WERI-Rb-1 (cell line): ENCODE measurements at regions not wholly inside any gene's neighbourhood (a gene's known extent, or its start where the extent isn't known, plus 50 kb on each side); places are given as distances from the start of the nearest gene placed in this dataset.
"Not testable (repeated sequence)": the region's sequence is repeated elsewhere in the genome, so short reads cannot be mapped to it uniquely, and the experiment has no call there.

Experiments
- DNase-seq: peaks from one replicate; pipeline ENCODE4 v3.0.0-alpha.2; 2020
- H3K27ac ChIP-seq: fragments of 250-450 bp; sonication (Bioruptor Pico); 2 replicates; pipeline ENCODE4 v1.5.1; 2020; ENCODE audit warnings: mild to moderate bottlenecking, moderate library complexity
- H3K27me3 ChIP-seq: fragments of 250-450 bp; sonication (Bioruptor Pico); 2 replicates; pipeline ENCODE4 v1.5.1; 2021; ENCODE audit warnings: mild to moderate bottlenecking, low read depth, moderate library complexity; ENCODE audit not compliant: insufficient read depth, severe bottlenecking
- H3K36me3 ChIP-seq: fragments of 250-450 bp; sonication (Bioruptor Pico); 2 replicates; pipeline ENCODE4 v1.5.1; 2020; ENCODE audit warnings: mild to moderate bottlenecking, moderate library complexity
- H3K4me3 ChIP-seq: 2 replicates; pipeline ENCODE4 v1.5.1; 2011; ENCODE audit warnings: low read depth, mild to moderate bottlenecking, control low read depth, low read length
- H3K9me3 ChIP-seq: fragments of 250-450 bp; sonication (Bioruptor Pico); 2 replicates; pipeline ENCODE4 v1.5.1; 2021; ENCODE audit warnings: mild to moderate bottlenecking, moderate library complexity; ENCODE audit not compliant: severe bottlenecking
- TF ChIP-seq, protein P1 (sequence below): IDR thresholded peaks from 2 replicates; pipeline ENCODE4 v1.5.1; 2011; ENCODE audit warnings: low read depth, mild to moderate bottlenecking, control low read depth, inconsistent platforms, low read length

GRCh38 chrX:27136325-27136724 is 326.8 kb downstream of the PPP4R3C start:
- DNase-seq = no peak
- no peaks in the 10 kb centered on the region for H3K9me3 ChIP-seq
- no peaks in the 10 kb centered on the region for H3K36me3 ChIP-seq
- H3K27ac ChIP-seq = no peak overlapping the region
- no peak overlapping the region for H3K4me3 ChIP-seq
- H3K27me3 ChIP-seq = no peaks in the 10 kb centered on the region
- TF ChIP-seq, protein P1, sequence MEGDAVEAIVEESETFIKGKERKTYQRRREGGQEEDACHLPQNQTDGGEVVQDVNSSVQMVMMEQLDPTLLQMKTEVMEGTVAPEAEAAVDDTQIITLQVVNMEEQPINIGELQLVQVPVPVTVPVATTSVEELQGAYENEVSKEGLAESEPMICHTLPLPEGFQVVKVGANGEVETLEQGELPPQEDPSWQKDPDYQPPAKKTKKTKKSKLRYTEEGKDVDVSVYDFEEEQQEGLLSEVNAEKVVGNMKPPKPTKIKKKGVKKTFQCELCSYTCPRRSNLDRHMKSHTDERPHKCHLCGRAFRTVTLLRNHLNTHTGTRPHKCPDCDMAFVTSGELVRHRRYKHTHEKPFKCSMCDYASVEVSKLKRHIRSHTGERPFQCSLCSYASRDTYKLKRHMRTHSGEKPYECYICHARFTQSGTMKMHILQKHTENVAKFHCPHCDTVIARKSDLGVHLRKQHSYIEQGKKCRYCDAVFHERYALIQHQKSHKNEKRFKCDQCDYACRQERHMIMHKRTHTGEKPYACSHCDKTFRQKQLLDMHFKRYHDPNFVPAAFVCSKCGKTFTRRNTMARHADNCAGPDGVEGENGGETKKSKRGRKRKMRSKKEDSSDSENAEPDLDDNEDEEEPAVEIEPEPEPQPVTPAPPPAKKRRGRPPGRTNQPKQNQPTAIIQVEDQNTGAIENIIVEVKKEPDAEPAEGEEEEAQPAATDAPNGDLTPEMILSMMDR = no peak

GRCh38 chrX:27132862-27133261 is 330.3 kb downstream of the PPP4R3C start:
- no peak for DNase-seq
- no peaks in the 10 kb centered on the region for H3K27me3 ChIP-seq
- H3K4me3 ChIP-seq = no peak overlapping the region
- H3K9me3 ChIP-seq = peaks cover 5% of the 10 kb centered on the region
- no peak overlapping the region for H3K27ac ChIP-seq
- H3K36me3 ChIP-seq = no peaks in the 10 kb centered on the region
- TF ChIP-seq, protein P1 = no peak

DNA sequence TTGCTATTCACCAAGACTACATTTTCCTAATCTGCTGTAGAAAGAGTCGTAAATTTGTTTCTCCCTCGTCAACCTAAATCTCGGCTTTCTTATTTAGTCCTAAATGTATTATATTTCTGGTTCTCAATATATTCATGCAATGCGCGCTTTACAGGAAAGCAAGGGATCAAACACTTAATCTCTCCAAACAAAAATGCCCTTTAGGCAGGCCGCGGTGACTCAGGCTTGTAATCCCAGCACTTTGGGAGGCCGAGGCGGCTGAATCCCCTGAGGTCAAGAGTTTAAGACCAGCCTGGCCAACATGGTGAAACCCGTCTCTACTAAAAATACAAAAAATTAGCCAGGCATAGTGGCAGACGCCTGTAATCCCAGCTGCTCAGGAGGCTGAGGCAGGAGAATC is 376.0 kb downstream of the PPP4R3C start:
- DNase-seq = peak; percentile 73
- H3K4me3 ChIP-seq, H3K9me3 ChIP-seq, H3K27me3 ChIP-seq, H3K36me3 ChIP-seq: not testable (repeated sequence)
- H3K27ac ChIP-seq = peak overlapping the region; percentile 33; the same call in 1 of the 2 replicates

GRCh38 chrX:27086237-27086636 is 376.9 kb downstream of the PPP4R3C start:
- H3K27me3 ChIP-seq = no peaks in the 10 kb centered on the region
- no peak for DNase-seq
- TF ChIP-seq, protein P1 = no peak

DNA sequence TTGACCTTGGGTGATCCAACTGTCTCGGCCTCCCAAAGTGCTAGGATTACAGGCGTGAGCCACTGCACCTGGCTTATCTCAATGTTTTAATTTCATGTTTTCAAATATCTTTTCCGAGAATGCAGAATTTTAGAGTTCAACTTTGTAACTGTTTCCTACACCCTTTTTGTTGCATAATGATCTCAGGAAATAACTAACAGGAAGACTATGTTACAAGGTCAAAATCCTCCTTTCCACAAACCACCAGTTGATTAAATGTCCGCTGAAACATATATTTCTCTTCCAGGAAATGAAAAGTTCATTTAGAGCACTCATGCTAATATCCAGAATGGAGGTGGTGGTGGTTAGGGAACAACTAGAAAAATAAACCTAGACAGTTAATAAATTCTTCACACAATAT is 377.8 kb downstream of the PPP4R3C start:
- no peak for DNase-seq
- H3K9me3 ChIP-seq = no peaks in the 10 kb centered on the region
- H3K27ac ChIP-seq = no peak overlapping the region
- no peak overlapping the region for H3K4me3 ChIP-seq
- H3K36me3 ChIP-seq = no peaks in the 10 kb centered on the region
- H3K27me3 ChIP-seq = no peaks in the 10 kb centered on the region
- TF ChIP-seq, protein P1 = no peak

More at GRCh38 chrX:27086237-27086636, 376.9 kb downstream of the PPP4R3C start:
- Histone ChIP-seq H3K4me3 (no peak overlapping the region), H3K36me3 (no peaks in the 10 kb centered on the region), H3K27ac (no peak overlapping the region), H3K9me3 (no peaks in the 10 kb centered on the region)

DNA sequence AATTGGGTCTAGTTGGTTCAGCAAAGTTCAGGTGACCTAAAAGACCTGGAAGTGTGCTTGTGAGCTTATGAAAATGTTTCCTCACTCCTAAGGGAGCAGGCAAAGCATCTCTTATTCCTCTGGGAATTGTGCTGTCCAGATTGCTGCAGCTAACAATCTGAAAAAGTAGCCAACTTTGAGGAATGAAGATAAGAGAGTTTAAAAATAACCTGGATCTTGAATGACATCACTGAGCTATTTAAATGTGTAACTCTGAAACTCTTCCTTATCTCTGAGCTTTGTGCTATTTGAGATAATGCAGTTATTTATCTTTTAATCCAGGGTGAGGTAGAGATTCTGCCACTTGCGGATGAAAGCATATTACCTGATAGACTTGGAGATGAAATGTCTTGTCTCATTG is 384.8 kb downstream of the PPP4R3C start:
- DNase-seq = no peak
- H3K27me3 ChIP-seq = no peaks in the 10 kb centered on the region
- H3K4me3 ChIP-seq = no peak overlapping the region
- TF ChIP-seq, protein P1 = no peak
- no peaks in the 10 kb centered on the region for H3K36me3 ChIP-seq
- no peak overlapping the region for H3K27ac ChIP-seq
- H3K9me3 ChIP-seq = peaks cover 4% of the 10 kb centered on the region
